Stimulated activated naive CD8-positive, alpha-beta T cell treated with anti-CD3 and anti-CD28 coated beads, Interleukin-15, Interleukin-2, amounts not matched to agents 100 ng/mL and 50 ng/mL, for 24 hours (primary cell): ENCODE measurements at regions not wholly inside any gene's neighbourhood (a gene's known extent, or its start where the extent isn't known, plus 50 kb on each side); places are given as distances from the start of the nearest gene placed in this dataset.
A peak's percentile ranks its signal among the peaks of the same experiment; 100 is the strongest.

Experiments used
- H3K27ac Mint-ChIP-seq: one replicate; pipeline ENCODE4 v1.8.0; 2021; ENCODE audit warnings: mild to moderate bottlenecking, mixed read lengths
- H3K27me3 Mint-ChIP-seq: one replicate; pipeline ENCODE4 v1.8.0; 2021; ENCODE audit warnings: mixed read lengths
- H3K36me3 Mint-ChIP-seq: one replicate; pipeline ENCODE4 v1.8.0; 2021; ENCODE audit warnings: low read depth, mixed read lengths
- H3K4me1 Mint-ChIP-seq: one replicate; pipeline ENCODE4 v1.8.0; 2021; ENCODE audit warnings: low read depth, mixed read lengths
- H3K4me3 Mint-ChIP-seq: one replicate; pipeline ENCODE4 v1.8.0; 2021; ENCODE audit warnings: mild to moderate bottlenecking, mixed read lengths
- H3K9me3 Mint-ChIP-seq: one replicate; pipeline ENCODE4 v1.8.0; 2021; ENCODE audit warnings: mixed read lengths

- no peaks in the 10 kb centered on the region for H3K36me3 Mint-ChIP-seq
- no peak overlapping the region for H3K27ac Mint-ChIP-seq
- no peaks in the 10 kb centered on the region for H3K4me1 Mint-ChIP-seq
- no peaks in the 10 kb centered on the region for H3K9me3 Mint-ChIP-seq
- H3K27me3 Mint-ChIP-seq, result peaks cover 4% of the 10 kb centered on the region
- H3K4me3 Mint-ChIP-seq, result no peak overlapping the region
Measured at GRCh38 chr6:108764580-108764950, 83.7 kb upstream of the ARMC2 start.

GRCh38 chr6:108765495-108765894, 82.7 kb upstream of the ARMC2 start:
- H3K4me3 Mint-ChIP-seq, result no peak overlapping the region
- H3K27me3 Mint-ChIP-seq, result peaks cover 4% of the 10 kb centered on the region
- H3K27ac Mint-ChIP-seq, result no peak overlapping the region
- no peaks in the 10 kb centered on the region for H3K36me3 Mint-ChIP-seq
- no peaks in the 10 kb centered on the region for H3K4me1 Mint-ChIP-seq
- no peaks in the 10 kb centered on the region for H3K9me3 Mint-ChIP-seq

- H3K9me3 Mint-ChIP-seq, result no peaks in the 10 kb centered on the region
- no peaks in the 10 kb centered on the region for H3K36me3 Mint-ChIP-seq
- H3K4me3 Mint-ChIP-seq, result no peak overlapping the region
- no peak overlapping the region for H3K27ac Mint-ChIP-seq
- peaks cover 4% of the 10 kb centered on the region for H3K27me3 Mint-ChIP-seq
- H3K4me1 Mint-ChIP-seq, result no peaks in the 10 kb centered on the region
Measured at GRCh38 chr6:108766419-108766818, 81.8 kb upstream of the ARMC2 start.

GRCh38 chr6:108766886-108767285, 81.3 kb upstream of the ARMC2 start:
- Mint-ChIP-seq H3K27me3 (peaks cover 4% of the 10 kb centered on the region), H3K27ac (no peak overlapping the region), H3K4me3 (no peak overlapping the region)

GRCh38 chr6:108767418-108768165, 80.6 kb upstream of the ARMC2 start:
- no peaks in the 10 kb centered on the region for H3K9me3 Mint-ChIP-seq
- no peaks in the 10 kb centered on the region for H3K4me1 Mint-ChIP-seq

More at GRCh38 chr6:108766886-108767285, 81.3 kb upstream of the ARMC2 start:
- H3K4me1 Mint-ChIP-seq, result no peaks in the 10 kb centered on the region
- H3K36me3 Mint-ChIP-seq, result no peaks in the 10 kb centered on the region
- H3K9me3 Mint-ChIP-seq, result no peaks in the 10 kb centered on the region

GRCh38 chr6:108768166-108768555, 80.1 kb upstream of the ARMC2 start:
- Mint-ChIP-seq H3K27ac (no peak overlapping the region), H3K9me3 (no peaks in the 10 kb centered on the region), H3K36me3 (no peaks in the 10 kb centered on the region), H3K27me3 (peaks cover 4% of the 10 kb centered on the region), H3K4me1 (no peaks in the 10 kb centered on the region), H3K4me3 (no peak overlapping the region)

More at GRCh38 chr6:108767418-108768165, 80.6 kb upstream of the ARMC2 start:
- Mint-ChIP-seq H3K4me3 (no peak overlapping the region), H3K27me3 (peaks cover 4% of the 10 kb centered on the region), H3K36me3 (no peaks in the 10 kb centered on the region), H3K27ac (no peak overlapping the region)

- H3K27me3 Mint-ChIP-seq, result peaks cover 4% of the 10 kb centered on the region
- H3K36me3 Mint-ChIP-seq, result no peaks in the 10 kb centered on the region
- H3K4me1 Mint-ChIP-seq, result no peaks in the 10 kb centered on the region
- H3K4me3 Mint-ChIP-seq, result no peak overlapping the region
- no peak overlapping the region for H3K27ac Mint-ChIP-seq
- no peaks in the 10 kb centered on the region for H3K9me3 Mint-ChIP-seq
Measured at GRCh38 chr6:108768792-108769524, 79.3 kb upstream of the ARMC2 start.

GRCh38 chr6:108771421-108771820, 76.8 kb upstream of the ARMC2 start:
- Mint-ChIP-seq H3K27me3 (no peaks in the 10 kb centered on the region), H3K9me3 (no peaks in the 10 kb centered on the region), H3K4me3 (no peak overlapping the region), H3K36me3 (no peaks in the 10 kb centered on the region), H3K27ac (no peak overlapping the region), H3K4me1 (no peaks in the 10 kb centered on the region)

GRCh38 chr6:108774555-108774954, 73.7 kb upstream of the ARMC2 start:
- Mint-ChIP-seq H3K27ac (no peak overlapping the region), H3K36me3 (no peaks in the 10 kb centered on the region), H3K4me3 (no peak overlapping the region), H3K4me1 (no peaks in the 10 kb centered on the region), H3K27me3 (no peaks in the 10 kb centered on the region), H3K9me3 (no peaks in the 10 kb centered on the region)

- Mint-ChIP-seq H3K4me1 (peaks cover 10% of the 10 kb centered on the region), H3K9me3 (no peaks in the 10 kb centered on the region), H3K4me3 (no peak overlapping the region), H3K27me3 (peaks cover 5% of the 10 kb centered on the region), H3K27ac (no peak overlapping the region), H3K36me3 (no peaks in the 10 kb centered on the region)
Measured at GRCh38 chr6:108777536-108777935, 70.7 kb upstream of the ARMC2 start.

- no peak overlapping the region for H3K27ac Mint-ChIP-seq
- no peak overlapping the region for H3K4me3 Mint-ChIP-seq
- peaks cover 5% of the 10 kb centered on the region for H3K27me3 Mint-ChIP-seq
- H3K36me3 Mint-ChIP-seq, result no peaks in the 10 kb centered on the region
- no peaks in the 10 kb centered on the region for H3K9me3 Mint-ChIP-seq
- peaks cover 12% of the 10 kb centered on the region for H3K4me1 Mint-ChIP-seq
Measured at GRCh38 chr6:108778421-108779186, 69.6 kb upstream of the ARMC2 start.

- H3K9me3 Mint-ChIP-seq, result no peaks in the 10 kb centered on the region
- no peak overlapping the region for H3K27ac Mint-ChIP-seq
- peaks cover 5% of the 10 kb centered on the region for H3K27me3 Mint-ChIP-seq
- peaks cover 12% of the 10 kb centered on the region for H3K4me1 Mint-ChIP-seq
- no peak overlapping the region for H3K4me3 Mint-ChIP-seq
- H3K36me3 Mint-ChIP-seq, result no peaks in the 10 kb centered on the region
Measured at GRCh38 chr6:108779536-108780275, 68.5 kb upstream of the ARMC2 start.

GRCh38 chr6:108780784-108781183, 67.4 kb upstream of the ARMC2 start:
- H3K27me3 Mint-ChIP-seq, result peaks cover 5% of the 10 kb centered on the region
- no peaks in the 10 kb centered on the region for H3K9me3 Mint-ChIP-seq
- H3K36me3 Mint-ChIP-seq, result no peaks in the 10 kb centered on the region
- H3K4me1 Mint-ChIP-seq, result peaks cover 12% of the 10 kb centered on the region
- no peak overlapping the region for H3K4me3 Mint-ChIP-seq
- H3K27ac Mint-ChIP-seq, result no peak overlapping the region

- H3K4me1 Mint-ChIP-seq, result peaks cover 12% of the 10 kb centered on the region
- H3K27me3 Mint-ChIP-seq, result peaks cover 5% of the 10 kb centered on the region
- peak overlapping the region; percentile 83 for H3K4me3 Mint-ChIP-seq
- no peaks in the 10 kb centered on the region for H3K36me3 Mint-ChIP-seq
- H3K9me3 Mint-ChIP-seq, result no peaks in the 10 kb centered on the region
- no peak overlapping the region for H3K27ac Mint-ChIP-seq
Measured at GRCh38 chr6:108781419-108782100, 66.7 kb upstream of the ARMC2 start.
